DMS79 treated with DMSO at 0.1 percent for 48 hours (cell line): ENCODE measurements at regions not wholly inside any gene's neighbourhood (a gene's known extent, or its start where the extent isn't known, plus 50 kb on each side); places are given as distances from the start of the nearest gene placed in this dataset.
"Not testable (repeated sequence)": the region's sequence is repeated elsewhere in the genome, so short reads cannot be mapped to it uniquely, and the experiment has no call there.

Source experiments
- DNase-seq: peaks from one replicate; lab custom pipeline; 2025; lab: John Stamatoyannopoulos, UW

- DNase-seq = no peak
Observed at GRCh38 chr2:77838441-77838840, 316.3 kb upstream of the LRRTM4 start.

GRCh38 chr2:77839102-77839501, 316.9 kb upstream of the LRRTM4 start:
- no peak for DNase-seq

GRCh38 chr2:77862120-77862519, 339.9 kb upstream of the LRRTM4 start:
- no peak for DNase-seq

- DNase-seq = no peak
Observed at GRCh38 chr2:77864426-77864825, 342.2 kb upstream of the LRRTM4 start.

GRCh38 chr2:77866661-77867060, 344.5 kb upstream of the LRRTM4 start:
- DNase-seq = no peak

GRCh38 chr2:77867146-77867545, 345.0 kb upstream of the LRRTM4 start:
- no peak for DNase-seq

- no peak for DNase-seq
Observed at GRCh38 chr2:77873506-77873905, 351.3 kb upstream of the LRRTM4 start.

- not testable (repeated sequence) for DNase-seq
Observed at GRCh38 chr2:77900211-77900610, 378.0 kb upstream of the LRRTM4 start.

- DNase-seq = no peak
Observed at GRCh38 chr2:77910136-77910535, 388.0 kb upstream of the LRRTM4 start.

- DNase-seq = no peak
Observed at GRCh38 chr2:77920838-77921366, 398.7 kb upstream of the LRRTM4 start.

GRCh38 chr2:77922567-77922966, 400.4 kb upstream of the LRRTM4 start:
- DNase-seq = no peak

- DNase-seq = no peak
Observed at GRCh38 chr2:77937366-77937765, 415.2 kb upstream of the LRRTM4 start.

GRCh38 chr2:77938462-77938861, 416.3 kb upstream of the LRRTM4 start:
- no peak for DNase-seq

- no peak for DNase-seq
Observed at GRCh38 chr2:77939370-77939769, 417.2 kb upstream of the LRRTM4 start.

GRCh38 chr2:77939801-77940200, 417.6 kb upstream of the LRRTM4 start:
- no peak for DNase-seq

- no peak for DNase-seq
Observed at GRCh38 chr2:77954931-77955330, 432.8 kb upstream of the LRRTM4 start.

GRCh38 chr2:77962943-77963342, 440.8 kb upstream of the LRRTM4 start:
- DNase-seq = no peak

GRCh38 chr2:77977471-77978063, 455.4 kb upstream of the LRRTM4 start:
- peak; percentile 40 for DNase-seq

GRCh38 chr2:77995161-77995560, 473.0 kb upstream of the LRRTM4 start:
- DNase-seq = no peak

GRCh38 chr2:77999376-77999775, 477.2 kb upstream of the LRRTM4 start:
- DNase-seq = no peak

- no peak for DNase-seq
Observed at GRCh38 chr2:78009289-78009688, 487.1 kb upstream of the LRRTM4 start.

GRCh38 chr2:78011251-78011650, 489.1 kb upstream of the LRRTM4 start:
- no peak for DNase-seq

- no peak for DNase-seq
Observed at GRCh38 chr2:78020491-78020890, 498.3 kb upstream of the LRRTM4 start.

GRCh38 chr2:78023356-78023755, 501.2 kb upstream of the LRRTM4 start:
- no peak for DNase-seq
